HFFc6 (cell line): ENCODE measurements at regions not wholly inside any gene's neighbourhood (a gene's known extent, or its start where the extent isn't known, plus 50 kb on each side); places are given as distances from the start of the nearest gene placed in this dataset.
"Not testable (repeated sequence)": the region's sequence is repeated elsewhere in the genome, so short reads cannot be mapped to it uniquely, and the experiment has no call there.

Experiments used
- DNase-seq: peaks from one replicate; pipeline ENCODE4 v3.0.0-alpha.2; 2018
- H3K27ac Mint-ChIP-seq: 2 replicates; pipeline ENCODE4 v1.8.0; 2020; ENCODE audit warnings: mild to moderate bottlenecking, mixed read lengths
- H3K27me3 Mint-ChIP-seq: 2 replicates; pipeline ENCODE4 v1.8.0; 2021; ENCODE audit warnings: mild to moderate bottlenecking, moderate library complexity, mixed read lengths; ENCODE audit not compliant: insufficient read depth
- H3K36me3 Mint-ChIP-seq: 2 replicates; pipeline ENCODE4 v1.8.0; 2021; ENCODE audit warnings: low read depth, mixed read lengths
- H3K4me1 Mint-ChIP-seq: 2 replicates; pipeline ENCODE4 v1.8.0; 2020; ENCODE audit warnings: low read depth, mixed read lengths
- H3K4me3 Mint-ChIP-seq: 2 replicates; pipeline ENCODE4 v1.8.0; 2020; ENCODE audit warnings: mild to moderate bottlenecking, moderate library complexity, mixed read lengths
- H3K9me3 Mint-ChIP-seq: 2 replicates; pipeline ENCODE4 v1.8.0; 2020; ENCODE audit warnings: mild to moderate bottlenecking, mixed read lengths
- CTCF ChIP-seq: fragments of 200-600 bp; sonication (generic); IDR thresholded peaks from 2 replicates; pipeline ENCODE4 v1.5.0; 2021; ENCODE audit warnings: antibody characterized with exemption, mild to moderate bottlenecking

GRCh38 chr2:131831450-131832208 is 303.9 kb downstream of the CCDC74A start:
- not testable (repeated sequence) for H3K27me3 Mint-ChIP-seq, H3K4me1 Mint-ChIP-seq, DNase-seq, H3K27ac Mint-ChIP-seq, H3K36me3 Mint-ChIP-seq, H3K4me3 Mint-ChIP-seq
- H3K9me3 Mint-ChIP-seq: peaks cover 14% of the 10 kb centered on the region

- H3K36me3 Mint-ChIP-seq, H3K4me1 Mint-ChIP-seq, H3K27ac Mint-ChIP-seq, DNase-seq, H3K4me3 Mint-ChIP-seq, H3K27me3 Mint-ChIP-seq: not testable (repeated sequence)
- H3K9me3 Mint-ChIP-seq: peaks cover 10% of the 10 kb centered on the region
Measured at GRCh38 chr2:131832209-131832780, 304.6 kb downstream of the CCDC74A start.

- not testable (repeated sequence) for H3K27ac Mint-ChIP-seq, H3K27me3 Mint-ChIP-seq, H3K36me3 Mint-ChIP-seq, H3K4me1 Mint-ChIP-seq, DNase-seq, H3K4me3 Mint-ChIP-seq, H3K9me3 Mint-ChIP-seq
Measured at GRCh38 chr2:131832917-131833316, 305.2 kb downstream of the CCDC74A start.

- H3K4me3 Mint-ChIP-seq, H3K4me1 Mint-ChIP-seq, H3K36me3 Mint-ChIP-seq, H3K9me3 Mint-ChIP-seq, H3K27me3 Mint-ChIP-seq, DNase-seq, H3K27ac Mint-ChIP-seq: not testable (repeated sequence)
Measured at GRCh38 chr2:131833367-131834202, 305.9 kb downstream of the CCDC74A start.

- H3K27me3 Mint-ChIP-seq, H3K4me1 Mint-ChIP-seq, H3K27ac Mint-ChIP-seq: not testable (repeated sequence)
Measured at GRCh38 chr2:131834203-131835020, 306.7 kb downstream of the CCDC74A start.

GRCh38 chr2:131835022-131835421 is 307.3 kb downstream of the CCDC74A start:
- H3K9me3 Mint-ChIP-seq, H3K27ac Mint-ChIP-seq, H3K4me1 Mint-ChIP-seq, H3K36me3 Mint-ChIP-seq, H3K4me3 Mint-ChIP-seq, H3K27me3 Mint-ChIP-seq, DNase-seq: not testable (repeated sequence)

More at GRCh38 chr2:131834203-131835020, 306.7 kb downstream of the CCDC74A start:
- H3K4me3 Mint-ChIP-seq, H3K36me3 Mint-ChIP-seq, H3K9me3 Mint-ChIP-seq, DNase-seq: not testable (repeated sequence)

- H3K4me3 Mint-ChIP-seq: no peak overlapping the region
- DNase-seq: no peak
- no peak for TF ChIP-seq CTCF
- H3K4me1 Mint-ChIP-seq: no peaks in the 10 kb centered on the region
- no peak overlapping the region for H3K27ac Mint-ChIP-seq
- H3K27me3 Mint-ChIP-seq: no peaks in the 10 kb centered on the region
- no peaks in the 10 kb centered on the region for H3K36me3 Mint-ChIP-seq
- H3K9me3 Mint-ChIP-seq: peaks cover 4% of the 10 kb centered on the region; the same call in 1 of the 2 replicates
Measured at GRCh38 chr2:131835621-131836091, 308.0 kb downstream of the CCDC74A start.

- H3K27ac Mint-ChIP-seq, H3K4me1 Mint-ChIP-seq, H3K27me3 Mint-ChIP-seq, H3K9me3 Mint-ChIP-seq, DNase-seq, H3K4me3 Mint-ChIP-seq, H3K36me3 Mint-ChIP-seq: not testable (repeated sequence)
Measured at GRCh38 chr2:131836116-131836515, 308.4 kb downstream of the CCDC74A start.

- not testable (repeated sequence) for H3K27ac Mint-ChIP-seq, H3K4me3 Mint-ChIP-seq, H3K9me3 Mint-ChIP-seq, H3K36me3 Mint-ChIP-seq, DNase-seq, H3K4me1 Mint-ChIP-seq, H3K27me3 Mint-ChIP-seq
Measured at GRCh38 chr2:131844044-131844443, 316.4 kb downstream of the CCDC74A start.

GRCh38 chr2:131856202-131856601 is 305.6 kb downstream of the ANKRD30BL start:
- not testable (repeated sequence) for H3K4me1 Mint-ChIP-seq, H3K9me3 Mint-ChIP-seq, DNase-seq, H3K4me3 Mint-ChIP-seq, H3K36me3 Mint-ChIP-seq, H3K27ac Mint-ChIP-seq, H3K27me3 Mint-ChIP-seq
